Hematopoietic multipotent progenitor cell treated with erythropoietin and hydrocortisone succinate and interleukin-3 and kit ligand, for 17 days (in vitro differentiated cells): ENCODE measurements at regions not wholly inside any gene's neighbourhood (a gene's known extent, or its start where the extent isn't known, plus 50 kb on each side); places are given as distances from the start of the nearest gene placed in this dataset.

ENCODE experiments used
- DNase-seq: peaks from one replicate; pipeline ENCODE4 v3.0.0-alpha.2; 2015; ENCODE audit warnings: low spot score

- no peak for DNase-seq
These were observed 53.4 kb upstream of the STK17B start for GRCh38 chr2:196224756-196225155.

- no peak for DNase-seq
These were observed 53.8 kb upstream of the STK17B start for GRCh38 chr2:196225213-196225612.

GRCh38 chr2:196226058-196226706 lies 54.8 kb upstream of the STK17B start:
- no peak for DNase-seq

GRCh38 chr2:196226707-196227065 lies 55.3 kb upstream of the STK17B start:
- DNase-seq, result no peak

GRCh38 chr2:196229013-196229412 lies 57.6 kb upstream of the STK17B start:
- DNase-seq, result no peak

- DNase-seq, result no peak
These were observed 58.9 kb upstream of the STK17B start for GRCh38 chr2:196230061-196230854.

GRCh38 chr2:196233021-196233804 lies 61.8 kb upstream of the STK17B start:
- no peak for DNase-seq

- DNase-seq, result peak; percentile 19
These were observed 62.6 kb upstream of the STK17B start for GRCh38 chr2:196233805-196234475.

- DNase-seq, result peak; percentile 22
These were observed 63.3 kb upstream of the STK17B start for GRCh38 chr2:196234672-196235071.

- no peak for DNase-seq
These were observed 67.5 kb upstream of the STK17B start for GRCh38 chr2:196238836-196239380.

- DNase-seq, result no peak
These were observed 68.5 kb upstream of the STK17B start for GRCh38 chr2:196239622-196240587.

GRCh38 chr2:196241175-196241574 lies 69.8 kb upstream of the STK17B start:
- no peak for DNase-seq

GRCh38 chr2:196242131-196242620 lies 70.8 kb upstream of the STK17B start:
- no peak for DNase-seq

GRCh38 chr2:196244516-196244915 lies 73.1 kb upstream of the STK17B start:
- DNase-seq, result no peak

GRCh38 chr2:196244966-196245365 lies 73.6 kb upstream of the STK17B start:
- no peak for DNase-seq

- no peak for DNase-seq
These were observed 74.2 kb upstream of the STK17B start for GRCh38 chr2:196245378-196246140.

GRCh38 chr2:196247114-196247975 lies 76.0 kb upstream of the STK17B start:
- DNase-seq, result no peak

- DNase-seq, result no peak
These were observed 76.5 kb upstream of the STK17B start for GRCh38 chr2:196247976-196248280.

- DNase-seq, result no peak
These were observed 77.2 kb upstream of the STK17B start for GRCh38 chr2:196248467-196249094.
